Prostate gland (tissue), 2 donors: ENCODE measurements at regions not wholly inside any gene's neighbourhood (a gene's known extent, or its start where the extent isn't known, plus 50 kb on each side); places are given as distances from the start of the nearest gene placed in this dataset.

Experiments used
- POLR2A ChIP-seq: fragments of 450-650 bp; IDR thresholded peaks from one replicate; pipeline ENCODE4 v1.6.1; 2016; ENCODE audit warnings: antibody characterized with exemption, mild to moderate bottlenecking
- TF ChIP-seq, protein P1 (sequence below), 4 experiments: fragments of 200-600 bp in 2 of 4; fragments of 450-650 bp in 2 of 4; sonication (generic) in 2 of 4; IDR thresholded peaks; 1 replicate in 3 of 4; 2 replicates in 1 of 4; pipeline ENCODE4 v1.5.1; 2016 to 2019; ENCODE audit warnings: antibody characterized with exemption in 4 of 4, mild to moderate bottlenecking in 2 of 4, moderate library complexity in 2 of 4

DNA sequence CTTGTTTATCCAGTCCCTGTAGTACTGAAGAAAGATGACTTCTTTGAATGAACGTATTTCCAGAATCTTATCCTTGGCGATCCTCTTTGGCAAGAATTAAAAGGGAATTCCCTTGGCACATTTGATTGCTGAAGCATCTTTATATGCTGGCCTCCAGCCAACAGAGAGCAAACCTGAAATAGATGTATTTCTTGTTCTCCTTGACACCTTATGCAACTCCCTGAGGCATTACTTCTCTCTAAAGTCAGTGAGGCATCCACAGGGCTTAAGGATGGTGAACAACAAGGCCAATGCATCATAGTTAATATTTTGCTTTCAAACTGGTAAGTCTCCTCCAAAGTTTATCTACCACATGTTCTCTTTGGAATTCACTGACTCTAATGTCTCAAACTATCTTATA lies 450.9 kb upstream of the THRB start:
- TF ChIP-seq POLR2A, result no peak
- TF ChIP-seq, protein P1, sequence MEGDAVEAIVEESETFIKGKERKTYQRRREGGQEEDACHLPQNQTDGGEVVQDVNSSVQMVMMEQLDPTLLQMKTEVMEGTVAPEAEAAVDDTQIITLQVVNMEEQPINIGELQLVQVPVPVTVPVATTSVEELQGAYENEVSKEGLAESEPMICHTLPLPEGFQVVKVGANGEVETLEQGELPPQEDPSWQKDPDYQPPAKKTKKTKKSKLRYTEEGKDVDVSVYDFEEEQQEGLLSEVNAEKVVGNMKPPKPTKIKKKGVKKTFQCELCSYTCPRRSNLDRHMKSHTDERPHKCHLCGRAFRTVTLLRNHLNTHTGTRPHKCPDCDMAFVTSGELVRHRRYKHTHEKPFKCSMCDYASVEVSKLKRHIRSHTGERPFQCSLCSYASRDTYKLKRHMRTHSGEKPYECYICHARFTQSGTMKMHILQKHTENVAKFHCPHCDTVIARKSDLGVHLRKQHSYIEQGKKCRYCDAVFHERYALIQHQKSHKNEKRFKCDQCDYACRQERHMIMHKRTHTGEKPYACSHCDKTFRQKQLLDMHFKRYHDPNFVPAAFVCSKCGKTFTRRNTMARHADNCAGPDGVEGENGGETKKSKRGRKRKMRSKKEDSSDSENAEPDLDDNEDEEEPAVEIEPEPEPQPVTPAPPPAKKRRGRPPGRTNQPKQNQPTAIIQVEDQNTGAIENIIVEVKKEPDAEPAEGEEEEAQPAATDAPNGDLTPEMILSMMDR (IDR thresholded peaks at IDR 0.05), result no peak
